Keratinocyte (primary cell): ENCODE measurements at regions not wholly inside any gene's neighbourhood (a gene's known extent, or its start where the extent isn't known, plus 50 kb on each side); places are given as distances from the start of the nearest gene placed in this dataset.

ENCODE experiments used
- EZH2 ChIP-seq: IDR thresholded peaks from one replicate; pipeline ENCODE4 v1.6.1; 2012; ENCODE audit warnings: inconsistent platforms, mild to moderate bottlenecking, low read length, moderate library complexity
- TF ChIP-seq, protein P1 (sequence below), 3 experiments: IDR thresholded peaks in 1 of 3; conservative IDR thresholded peaks in 1 of 3; optimal IDR thresholded peaks in 1 of 3; 2 replicates in 2 of 3; 3 replicates in 1 of 3; pipeline versions ENCODE3 to v1.5.1; 2011; ENCODE audit warnings: low read length in 3 of 3, mild to moderate bottlenecking in 3 of 3, moderate library complexity in 2 of 3, control low read depth in 1 of 3, inconsistent platforms in 1 of 3; ENCODE audit not compliant: insufficient read depth in 2 of 3; ENCODE audit errors: extremely low read depth in 1 of 3

DNA sequence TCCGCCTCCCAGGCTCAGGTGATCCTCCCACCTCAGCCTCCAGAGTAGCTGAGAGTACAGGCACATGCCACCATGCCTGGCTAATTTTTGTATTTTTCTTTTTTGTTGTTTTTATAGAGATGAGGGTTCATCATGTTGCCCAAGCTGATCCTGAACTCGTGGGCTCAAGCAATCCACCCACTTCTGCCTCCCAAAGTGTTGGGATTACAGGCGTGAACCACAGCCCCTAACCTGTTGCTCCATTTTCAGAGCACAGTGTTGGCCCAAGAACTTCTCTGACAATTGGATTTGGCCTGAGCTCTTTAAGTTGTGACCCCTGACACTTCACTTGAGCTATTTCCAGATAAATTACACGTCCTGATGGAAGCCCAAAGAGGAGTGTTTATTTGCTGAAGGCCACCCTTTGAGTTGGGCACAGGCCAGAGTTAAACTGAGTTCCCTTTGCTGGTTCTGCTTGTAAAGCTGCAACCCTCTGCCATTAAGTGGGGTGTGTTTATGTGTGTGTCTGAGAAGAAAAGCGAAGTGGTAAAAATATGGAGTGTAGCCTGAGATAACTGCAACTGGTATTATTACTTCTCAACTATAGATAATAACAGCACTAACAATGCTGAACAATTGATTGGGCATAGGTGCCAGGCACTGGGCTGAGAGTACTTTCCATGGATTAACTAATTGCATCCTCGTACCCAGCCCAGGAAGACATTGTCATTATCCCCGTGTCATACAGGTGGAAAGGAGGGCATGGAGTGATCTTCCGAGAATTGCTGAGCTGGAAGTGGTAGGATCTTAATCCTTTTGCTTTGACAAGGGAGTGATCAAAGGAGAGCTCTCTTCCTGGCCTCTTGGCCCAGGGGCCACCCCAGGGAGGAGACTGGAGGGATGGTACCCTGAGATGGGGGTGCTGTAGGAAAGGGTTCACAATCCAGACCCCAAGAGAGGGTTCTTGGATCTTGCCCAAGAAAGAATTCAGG is 91.5 kb upstream of the PROK2 start:
- TF ChIP-seq, protein P1, sequence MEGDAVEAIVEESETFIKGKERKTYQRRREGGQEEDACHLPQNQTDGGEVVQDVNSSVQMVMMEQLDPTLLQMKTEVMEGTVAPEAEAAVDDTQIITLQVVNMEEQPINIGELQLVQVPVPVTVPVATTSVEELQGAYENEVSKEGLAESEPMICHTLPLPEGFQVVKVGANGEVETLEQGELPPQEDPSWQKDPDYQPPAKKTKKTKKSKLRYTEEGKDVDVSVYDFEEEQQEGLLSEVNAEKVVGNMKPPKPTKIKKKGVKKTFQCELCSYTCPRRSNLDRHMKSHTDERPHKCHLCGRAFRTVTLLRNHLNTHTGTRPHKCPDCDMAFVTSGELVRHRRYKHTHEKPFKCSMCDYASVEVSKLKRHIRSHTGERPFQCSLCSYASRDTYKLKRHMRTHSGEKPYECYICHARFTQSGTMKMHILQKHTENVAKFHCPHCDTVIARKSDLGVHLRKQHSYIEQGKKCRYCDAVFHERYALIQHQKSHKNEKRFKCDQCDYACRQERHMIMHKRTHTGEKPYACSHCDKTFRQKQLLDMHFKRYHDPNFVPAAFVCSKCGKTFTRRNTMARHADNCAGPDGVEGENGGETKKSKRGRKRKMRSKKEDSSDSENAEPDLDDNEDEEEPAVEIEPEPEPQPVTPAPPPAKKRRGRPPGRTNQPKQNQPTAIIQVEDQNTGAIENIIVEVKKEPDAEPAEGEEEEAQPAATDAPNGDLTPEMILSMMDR (optimal IDR thresholded peaks at IDR 0.05 in 1 of 3, IDR thresholded peaks at IDR 0.05 in 1 of 3, conservative IDR thresholded peaks at IDR 0.05 in 1 of 3; ENCODE audit: extremely low read depth in 1 of 3, insufficient read depth in 2 of 3, low read length in 3 of 3): no peak
- TF ChIP-seq EZH2: no peak
